ENCODE measurements at regions not wholly inside any gene's neighbourhood (a gene's known extent, or its start where the extent isn't known, plus 50 kb on each side); places are given as distances from the start of the nearest gene placed in this dataset.

- Histone ChIP-seq H3K18ac (ENCODE audit: low read length) (peak overlapping the region; percentile 59), H3K14ac (ENCODE audit: low read length) (no peak overlapping the region), H2BK12ac (ENCODE audit: low read length) (no peak overlapping the region), H3K79me1 (ENCODE audit: low read depth, low read length) (no peaks in the 10 kb centered on the region), H3K23ac (ENCODE audit: low read depth, low read length, poor library complexity) (no peak overlapping the region), H3K9ac (ENCODE audit: low read depth, low read length, poor library complexity) (no peak overlapping the region), H2AFZ (ENCODE audit: low read length) (peak overlapping the region; percentile 57), H2BK15ac (ENCODE audit: low read length) (no peak overlapping the region), H3K4ac (ENCODE audit: low read length) (no peak overlapping the region), H3K4me3 (ENCODE audit: low read length in 2 of 2) (no peak overlapping the region), H2BK120ac (ENCODE audit: low read depth, low read length) (no peak overlapping the region), H4K91ac (ENCODE audit: low read depth, low read length, poor library complexity) (no peak overlapping the region), H3K27me3 (ENCODE audit: control insufficient read depth in 3 of 3, insufficient read depth in 3 of 3, low read depth in 1 of 3, low read length in 3 of 3) (no peaks in the 10 kb centered on the region), H2BK5ac (ENCODE audit: low read length) (no peak overlapping the region), H3K4me1 (ENCODE audit: control insufficient read depth in 2 of 2, insufficient read depth in 1 of 2, low read depth in 1 of 2, low read length in 2 of 2) (peaks cover 2 to 9% of the 10 kb centered on the region in 2 donors), H3K27ac (replicated peaks; ENCODE audit: low read length) (no peak overlapping the region), H3K9me3 (replicated peaks in 1 of 2; ENCODE audit: control insufficient read depth in 2 of 2, insufficient read depth in 1 of 2, low read depth in 1 of 2, low read length in 2 of 2) (no peaks in the 10 kb centered on the region), H4K8ac (ENCODE audit: low read depth, low read length) (no peak overlapping the region), H3K36me3 (replicated peaks in 1 of 2; ENCODE audit: control insufficient read depth in 2 of 2, insufficient read depth in 2 of 2, low read length in 2 of 2) (no peaks in the 10 kb centered on the region), H2AK5ac (ENCODE audit: low read depth, low read length) (no peak overlapping the region), H3K4me2 (ENCODE audit: insufficient read depth, low read length, poor library complexity, severe bottlenecking) (no peak overlapping the region)
- WGBS, 2 donors (ENCODE audit: extremely low coverage in 2 of 2, insufficient read length in 2 of 2, insufficient replicate concordance in 1 of 2) = no CpG with 5 or more reads among the region's 6 CpGs
- no peak for DNase-seq (ENCODE audit: low spot score)
Measured at GRCh38 chr13:106287351-106287750, 248.1 kb downstream of the EFNB2 start.

- Histone ChIP-seq H4K8ac (ENCODE audit: low read depth, low read length) (no peak overlapping the region), H2BK120ac (ENCODE audit: low read depth, low read length) (no peak overlapping the region), H3K14ac (ENCODE audit: low read length) (no peak overlapping the region), H3K9ac (ENCODE audit: low read depth, low read length, poor library complexity) (no peak overlapping the region), H3K27me3 (ENCODE audit: control insufficient read depth in 3 of 3, insufficient read depth in 3 of 3, low read depth in 1 of 3, low read length in 3 of 3) (no peaks in the 10 kb centered on the region), H2AK5ac (ENCODE audit: low read depth, low read length) (no peak overlapping the region), H3K36me3 (replicated peaks in 1 of 2; ENCODE audit: control insufficient read depth in 2 of 2, insufficient read depth in 2 of 2, low read length in 2 of 2) (no peaks in the 10 kb centered on the region), H3K4me1 (ENCODE audit: control insufficient read depth in 2 of 2, insufficient read depth in 1 of 2, low read depth in 1 of 2, low read length in 2 of 2) (peaks cover 2 to 9% of the 10 kb centered on the region in 2 donors), H2BK12ac (ENCODE audit: low read length) (no peak overlapping the region), H3K27ac (replicated peaks; ENCODE audit: low read length) (no peak overlapping the region), H3K4me3 (ENCODE audit: low read length in 2 of 2) (no peak overlapping the region), H4K91ac (ENCODE audit: low read depth, low read length, poor library complexity) (no peak overlapping the region), H2BK5ac (ENCODE audit: low read length) (no peak overlapping the region), H2BK15ac (ENCODE audit: low read length) (no peak overlapping the region), H3K79me1 (ENCODE audit: low read depth, low read length) (no peaks in the 10 kb centered on the region), H3K4me2 (ENCODE audit: insufficient read depth, low read length, poor library complexity, severe bottlenecking) (no peak overlapping the region), H3K9me3 (replicated peaks in 1 of 2; ENCODE audit: control insufficient read depth in 2 of 2, insufficient read depth in 1 of 2, low read depth in 1 of 2, low read length in 2 of 2) (no peaks in the 10 kb centered on the region), H3K23ac (ENCODE audit: low read depth, low read length, poor library complexity) (no peak overlapping the region), H2AFZ (ENCODE audit: low read length) (peak overlapping the region; percentile 57), H3K18ac (ENCODE audit: low read length) (no peak overlapping the region), H3K4ac (ENCODE audit: low read length) (no peak overlapping the region)
- WGBS, 2 donors (ENCODE audit: extremely low coverage in 2 of 2, insufficient read length in 2 of 2, insufficient replicate concordance in 1 of 2) = no CpG with 5 or more reads among the region's 3 CpGs
- no peak for DNase-seq (ENCODE audit: low spot score)
Measured at GRCh38 chr13:106286811-106287210, 248.7 kb downstream of the EFNB2 start.

GRCh38 chr13:106284358-106284757, 251.1 kb downstream of the EFNB2 start:
- no peaks in the 10 kb centered on the region for H3K27me3 ChIP-seq (ENCODE audit: control insufficient read depth in 3 of 3, insufficient read depth in 3 of 3, low read depth in 1 of 3, low read length in 3 of 3)

GRCh38 chr13:106281426-106281825, 254.0 kb downstream of the EFNB2 start:
- Histone ChIP-seq H3K4ac (ENCODE audit: low read length) (no peak overlapping the region), H3K9me3 (replicated peaks in 1 of 2; ENCODE audit: control insufficient read depth in 2 of 2, insufficient read depth in 1 of 2, low read depth in 1 of 2, low read length in 2 of 2) (no peaks in the 10 kb centered on the region), H2AFZ (ENCODE audit: low read length) (no peak overlapping the region), H3K79me1 (ENCODE audit: low read depth, low read length) (no peaks in the 10 kb centered on the region), H4K91ac (ENCODE audit: low read depth, low read length, poor library complexity) (no peak overlapping the region), H3K4me2 (ENCODE audit: insufficient read depth, low read length, poor library complexity, severe bottlenecking) (no peak overlapping the region), H3K4me1 (ENCODE audit: control insufficient read depth in 2 of 2, insufficient read depth in 1 of 2, low read depth in 1 of 2, low read length in 2 of 2) (peaks cover 6 to 7% of the 10 kb centered on the region in 2 donors), H2BK12ac (ENCODE audit: low read length) (no peak overlapping the region), H2BK5ac (ENCODE audit: low read length) (no peak overlapping the region), H2AK5ac (ENCODE audit: low read depth, low read length) (no peak overlapping the region), H3K9ac (ENCODE audit: low read depth, low read length, poor library complexity) (no peak overlapping the region), H3K4me3 (ENCODE audit: low read length in 2 of 2) (no peak overlapping the region), H3K23ac (ENCODE audit: low read depth, low read length, poor library complexity) (no peak overlapping the region), H3K14ac (ENCODE audit: low read length) (no peak overlapping the region), H2BK15ac (ENCODE audit: low read length) (no peak overlapping the region), H3K18ac (ENCODE audit: low read length) (no peak overlapping the region), H2BK120ac (ENCODE audit: low read depth, low read length) (no peak overlapping the region), H4K8ac (ENCODE audit: low read depth, low read length) (no peak overlapping the region), H3K27ac (replicated peaks; ENCODE audit: low read length) (no peak overlapping the region), H3K36me3 (replicated peaks in 1 of 2; ENCODE audit: control insufficient read depth in 2 of 2, insufficient read depth in 2 of 2, low read length in 2 of 2) (no peaks in the 10 kb centered on the region), H3K27me3 (ENCODE audit: control insufficient read depth in 3 of 3, insufficient read depth in 3 of 3, low read depth in 1 of 3, low read length in 3 of 3) (no peaks in the 10 kb centered on the region)
- WGBS, 2 donors (ENCODE audit: extremely low coverage in 2 of 2, insufficient read length in 2 of 2, insufficient replicate concordance in 1 of 2) = no CpG with 5 or more reads among the region's 9 CpGs
- DNase-seq (ENCODE audit: low spot score) = no peak

More at GRCh38 chr13:106284358-106284757, 251.1 kb downstream of the EFNB2 start:
- Histone ChIP-seq H3K23ac (ENCODE audit: low read depth, low read length, poor library complexity) (no peak overlapping the region), H2BK15ac (ENCODE audit: low read length) (no peak overlapping the region), H2AFZ (ENCODE audit: low read length) (no peak overlapping the region), H3K4me2 (ENCODE audit: insufficient read depth, low read length, poor library complexity, severe bottlenecking) (no peak overlapping the region), H4K91ac (ENCODE audit: low read depth, low read length, poor library complexity) (no peak overlapping the region), H2BK12ac (ENCODE audit: low read length) (no peak overlapping the region), H3K36me3 (replicated peaks in 1 of 2; ENCODE audit: control insufficient read depth in 2 of 2, insufficient read depth in 2 of 2, low read length in 2 of 2) (no peaks in the 10 kb centered on the region), H3K14ac (ENCODE audit: low read length) (no peak overlapping the region), H3K27ac (replicated peaks; ENCODE audit: low read length) (no peak overlapping the region), H3K9ac (ENCODE audit: low read depth, low read length, poor library complexity) (no peak overlapping the region), H3K4ac (ENCODE audit: low read length) (no peak overlapping the region), H3K4me3 (ENCODE audit: low read length in 2 of 2) (no peak overlapping the region), H3K4me1 (ENCODE audit: control insufficient read depth in 2 of 2, insufficient read depth in 1 of 2, low read depth in 1 of 2, low read length in 2 of 2) (peaks cover 2 to 9% of the 10 kb centered on the region in 2 donors), H3K9me3 (replicated peaks in 1 of 2; ENCODE audit: control insufficient read depth in 2 of 2, insufficient read depth in 1 of 2, low read depth in 1 of 2, low read length in 2 of 2) (no peaks in the 10 kb centered on the region), H2BK120ac (ENCODE audit: low read depth, low read length) (no peak overlapping the region), H3K79me1 (ENCODE audit: low read depth, low read length) (no peaks in the 10 kb centered on the region), H3K18ac (ENCODE audit: low read length) (no peak overlapping the region), H4K8ac (ENCODE audit: low read depth, low read length) (no peak overlapping the region), H2AK5ac (ENCODE audit: low read depth, low read length) (no peak overlapping the region), H2BK5ac (ENCODE audit: low read length) (no peak overlapping the region)
- WGBS, 2 donors (ENCODE audit: extremely low coverage in 2 of 2, insufficient read length in 2 of 2, insufficient replicate concordance in 1 of 2) = no CpG with 5 or more reads among the region's 2 CpGs
- DNase-seq (ENCODE audit: low spot score) = no peak

All from neuronal stem cell (in vitro differentiated cells).